PC-9 (cell line): ENCODE measurements at regions not wholly inside any gene's neighbourhood (a gene's known extent, or its start where the extent isn't known, plus 50 kb on each side); places are given as distances from the start of the nearest gene placed in this dataset.

ENCODE experiments used
- BruUV-seq: library from RNA; stranded (reverse); fragments of 400-500 nt; replicated peaks from 2 replicates; lab custom pipeline; 2021; lab: Mats Ljungman, UMichigan
- CTCF ChIA-PET: fragments of 300-600 bp; sonication (Branson Sonifier 250); formaldehyde crosslinking; loops from one replicate; lab custom pipeline; 2022; ENCODE audit warnings: antibody characterized with exemption; lab: Charles Lee
- POLR2A ChIA-PET: fragments of 300-600 bp; sonication (Branson Sonifier 250); formaldehyde crosslinking; loops from one replicate; lab custom pipeline; 2022; ENCODE audit warnings: antibody characterized with exemption; ENCODE audit not compliant: unreplicated experiment; lab: Charles Lee
- DNase-seq, 2 experiments: peaks; one replicate each; pipeline versions ENCODE4 v3.0.0 to v3.0.0-alpha.2; 2015 to 2022; ENCODE audit warnings: mixed read lengths in 1 of 2
- H2AFZ ChIP-seq: fragments of 200-600 bp; sonication (generic); 2 replicates; pipeline ENCODE4 v1.8.1; 2017; ENCODE audit warnings: antibody characterized with exemption
- H3F3A ChIP-seq: fragments of 200-600 bp; sonication (generic); 2 replicates; pipeline ENCODE4 v1.8.1; 2017; ENCODE audit warnings: antibody characterized with exemption, mild to moderate bottlenecking, low read depth; ENCODE audit not compliant: insufficient read depth
- H3K27ac ChIP-seq: fragments of 200-600 bp; sonication (generic); 2 replicates; pipeline ENCODE4 v1.6.1; 2016; ENCODE audit warnings: mixed run types
- H3K27me3 ChIP-seq: fragments of 200-600 bp; sonication (generic); 2 replicates; pipeline ENCODE4 v1.6.1; 2016; ENCODE audit warnings: low read depth, mixed run types; ENCODE audit not compliant: insufficient read depth
- H3K36me3 ChIP-seq: fragments of 200-600 bp; sonication (generic); 2 replicates; pipeline ENCODE4 v1.6.1; 2016; ENCODE audit warnings: low read depth, mixed run types
- H3K4me1 ChIP-seq: fragments of 200-600 bp; sonication (generic); replicated peaks from 2 replicates; pipeline ENCODE4 v1.6.1; 2016; ENCODE audit warnings: mixed run types; ENCODE audit not compliant: insufficient read depth
- H3K4me2 ChIP-seq: fragments of 200-600 bp; sonication (generic); 2 replicates; pipeline ENCODE4 v1.6.1; 2017; ENCODE audit warnings: mixed run types
- H3K4me3 ChIP-seq: fragments of 200-600 bp; sonication (generic); 2 replicates; pipeline ENCODE4 v1.6.1; 2016; ENCODE audit warnings: mixed run types
- H3K79me2 ChIP-seq: fragments of 200-600 bp; sonication (generic); 2 replicates; pipeline ENCODE4 v1.6.1; 2017; ENCODE audit warnings: low read depth, mixed run types
- H3K9me2 ChIP-seq: fragments of 200-600 bp; sonication (generic); 2 replicates; pipeline ENCODE4 v1.8.1; 2017; ENCODE audit warnings: mild to moderate bottlenecking; ENCODE audit not compliant: insufficient read depth
- H3K9me3 ChIP-seq: fragments of 200-600 bp; sonication (generic); 2 replicates; pipeline ENCODE4 v1.8.1; 2016; ENCODE audit warnings: low read depth; ENCODE audit not compliant: insufficient read depth
- H4K20me1 ChIP-seq: fragments of 200-600 bp; sonication (generic); 2 replicates; pipeline ENCODE4 v1.8.1; 2017; ENCODE audit not compliant: insufficient read depth
- CTCF ChIP-seq: fragments of 200-600 bp; sonication (generic); conservative IDR thresholded peaks from 2 replicates; pipeline ENCODE4 v1.6.1; 2017; ENCODE audit warnings: mixed run types, antibody characterized with exemption, mild to moderate bottlenecking, moderate library complexity
- EZH2 ChIP-seq: fragments of 200-600 bp; sonication (generic); IDR thresholded peaks from 2 replicates; pipeline ENCODE4 v1.8.0; 2017; ENCODE audit warnings: antibody characterized with exemption, low read depth
- intact Hi-C: fragments of 100-400 bp; cut with micrococcal nuclease; formaldehyde crosslinking; loops from one replicate; pipeline ENCODE4 v1.10.0; 2022; ENCODE audit not compliant: unreplicated experiment

- H3F3A ChIP-seq = no peaks in the 10 kb centered on the region
- H2AFZ ChIP-seq = no peak overlapping the region
- no peak overlapping the region for H3K4me2 ChIP-seq
- no TSS peak for BruUV-seq
- no peaks in the 10 kb centered on the region for H3K36me3 ChIP-seq
- no peak overlapping the region for H3K4me3 ChIP-seq
- intact Hi-C loops = no loop called here
- no peaks in the 10 kb centered on the region for H4K20me1 ChIP-seq
- H3K4me1 ChIP-seq = no peaks in the 10 kb centered on the region
- no peaks in the 10 kb centered on the region for H3K27me3 ChIP-seq
- no peaks in the 10 kb centered on the region for H3K79me2 ChIP-seq
- peaks cover 12% of the 10 kb centered on the region; the same call in 1 of the 2 replicates for H3K9me3 ChIP-seq
- H3K9me2 ChIP-seq = peaks cover 5% of the 10 kb centered on the region; the same call in 1 of the 2 replicates
- CTCF ChIA-PET = no interaction called here
- no peak for DNase-seq
- H3K27ac ChIP-seq = no peak overlapping the region
- TF ChIP-seq CTCF = no peak
- TF ChIP-seq EZH2 = no peak
- POLR2A ChIA-PET = no interaction called here
Measured at GRCh38 chr3:191997579-191998268, 536.8 kb downstream of the PYDC2 start.

DNA sequence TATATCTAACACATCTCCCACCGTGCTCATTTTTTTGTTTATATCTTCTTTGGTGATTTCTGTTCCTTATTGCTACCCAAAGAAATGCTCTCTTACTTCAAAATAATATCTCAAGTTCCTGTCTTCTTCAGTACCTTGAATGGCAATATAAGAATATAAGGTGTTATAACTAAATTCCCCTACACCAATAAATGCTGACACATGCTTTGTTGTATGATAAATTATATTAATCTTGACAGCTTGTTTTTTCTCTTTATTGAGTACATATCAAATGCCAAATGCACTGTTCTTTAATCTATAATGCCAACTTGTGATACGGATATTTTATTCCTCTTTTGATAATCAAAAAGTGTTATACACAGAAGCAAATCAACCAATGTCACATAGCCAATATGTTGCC lies 540.3 kb downstream of the PYDC2 start:
- no peak for DNase-seq
- H3F3A ChIP-seq = no peaks in the 10 kb centered on the region
- H2AFZ ChIP-seq = no peak overlapping the region
- intact Hi-C loops = no loop called here
- no TSS peak for BruUV-seq
- ChIA-PET POLR2A (no interaction called here), CTCF (no interaction called here)
- 0 out of 2 replicates have a peak, but pooled peaks cover 4% of the 10 kb centered on the region for H3K9me3 ChIP-seq
- H3K27ac ChIP-seq = no peak overlapping the region
- H3K27me3 ChIP-seq = no peaks in the 10 kb centered on the region
- H3K9me2 ChIP-seq = peaks cover 5% of the 10 kb centered on the region
- H3K79me2 ChIP-seq = no peaks in the 10 kb centered on the region
- TF ChIP-seq EZH2 (no peak), CTCF (no peak)
- no peaks in the 10 kb centered on the region for H4K20me1 ChIP-seq
- no peaks in the 10 kb centered on the region for H3K36me3 ChIP-seq
- no peaks in the 10 kb centered on the region for H3K4me1 ChIP-seq
- no peak overlapping the region for H3K4me3 ChIP-seq
- no peak overlapping the region for H3K4me2 ChIP-seq

DNA sequence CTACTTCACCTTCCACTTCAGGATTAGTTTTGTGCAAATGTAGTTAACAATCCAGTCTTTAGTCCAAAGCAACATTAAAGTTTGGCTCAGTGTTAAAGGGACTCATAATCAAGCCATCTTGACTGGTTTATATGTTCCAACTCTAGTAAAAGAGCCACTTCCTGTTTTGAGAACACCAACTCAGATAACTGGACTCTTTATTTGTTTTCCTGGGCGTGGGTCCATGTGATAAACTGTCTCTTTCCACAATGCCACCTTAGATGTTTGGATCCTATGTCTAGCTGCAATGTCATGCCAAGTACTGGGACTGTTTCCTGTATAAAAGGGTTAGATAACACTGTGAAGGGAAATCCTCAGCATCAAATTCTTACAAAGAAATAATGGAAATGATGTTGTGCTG lies 545.0 kb downstream of the PYDC2 start:
- CTCF ChIA-PET = no interaction called here
- no peak overlapping the region for H3K4me3 ChIP-seq
- intact Hi-C loops = no loop called here

More for the DNA sequence above, 545.0 kb downstream of the PYDC2 start:
- no peak for TF ChIP-seq CTCF
- Histone ChIP-seq H3K36me3 (no peaks in the 10 kb centered on the region), H4K20me1 (no peaks in the 10 kb centered on the region), H3K27ac (no peak overlapping the region), H3K9me2 (no peaks in the 10 kb centered on the region; the same call in 1 of the 2 replicates), H3K9me3 (0 out of 2 replicates have a peak, but pooled peaks cover 4% of the 10 kb centered on the region), H3K27me3 (no peaks in the 10 kb centered on the region), H3F3A (no peaks in the 10 kb centered on the region), H3K4me2 (no peak overlapping the region), H3K4me1 (no peaks in the 10 kb centered on the region), H3K79me2 (no peaks in the 10 kb centered on the region), H2AFZ (no peak overlapping the region)
- POLR2A ChIA-PET = no interaction called here
- no TSS peak for BruUV-seq
- no peak for DNase-seq
